MCF 10A (cell line): ENCODE measurements at regions not wholly inside any gene's neighbourhood (a gene's known extent, or its start where the extent isn't known, plus 50 kb on each side); places are given as distances from the start of the nearest gene placed in this dataset.

Source experiments
- BruUV-seq: library from RNA; stranded (reverse); fragments of 400-500 nt; replicated peaks from 2 replicates; lab custom pipeline; 2021; lab: Mats Ljungman, UMichigan
- CTCF ChIA-PET: fragments of 300-600 bp; sonication (Branson Sonifier 250); formaldehyde crosslinking; extraction: SDS; loops from one replicate; lab custom pipeline; 2021; ENCODE audit warnings: antibody characterized with exemption, inconsistent platforms; lab: Yijun Ruan, JAX
- POLR2A ChIA-PET: fragments of 300-600, 350-650 bp; sonication (Branson Sonifier 250); formaldehyde crosslinking; extraction: SDS; loops from one replicate; lab custom pipeline; 2020; ENCODE audit warnings: antibody characterized with exemption, inconsistent platforms; lab: Yijun Ruan, JAX
- DNase-seq: peaks from one replicate; pipeline ENCODE4 v3.0.0-alpha.2; 2018; ENCODE audit not compliant: unreplicated experiment
- H3K27ac Mint-ChIP-seq: one replicate; pipeline ENCODE4 v1.8.0; 2022; ENCODE audit warnings: mild to moderate bottlenecking, low read depth, mixed read lengths; ENCODE audit not compliant: unreplicated experiment
- H3K27me3 Mint-ChIP-seq: one replicate; pipeline ENCODE4 v1.8.0; 2022; ENCODE audit warnings: mixed read lengths; ENCODE audit not compliant: insufficient read depth, unreplicated experiment
- H3K36me3 Mint-ChIP-seq: one replicate; pipeline ENCODE4 v1.8.0; 2022; ENCODE audit warnings: mild to moderate bottlenecking, moderate library complexity, mixed read lengths; ENCODE audit not compliant: insufficient read depth, unreplicated experiment
- H3K4me1 Mint-ChIP-seq: one replicate; pipeline ENCODE4 v1.8.0; 2022; ENCODE audit warnings: mixed read lengths; ENCODE audit not compliant: insufficient read depth, unreplicated experiment
- H3K4me3 Mint-ChIP-seq: one replicate; pipeline ENCODE4 v1.8.0; 2022; ENCODE audit warnings: mild to moderate bottlenecking, moderate library complexity, mixed read lengths; ENCODE audit not compliant: unreplicated experiment
- H3K9me3 Mint-ChIP-seq: one replicate; pipeline ENCODE4 v1.8.0; 2022; ENCODE audit warnings: mixed read lengths; ENCODE audit not compliant: unreplicated experiment
- intact Hi-C: fragments of 100-400 bp; cut with micrococcal nuclease; formaldehyde crosslinking; loops from 2 replicates; pipeline ENCODE4 v1.14.1; 2022
- TF ChIP-seq, protein P1 (sequence below): fragments of 200-600 bp; IDR thresholded peaks from one replicate; pipeline ENCODE4 v1.8.0; 2022; ENCODE audit warnings: antibody characterized with exemption, mild to moderate bottlenecking; ENCODE audit not compliant: unreplicated experiment

DNA sequence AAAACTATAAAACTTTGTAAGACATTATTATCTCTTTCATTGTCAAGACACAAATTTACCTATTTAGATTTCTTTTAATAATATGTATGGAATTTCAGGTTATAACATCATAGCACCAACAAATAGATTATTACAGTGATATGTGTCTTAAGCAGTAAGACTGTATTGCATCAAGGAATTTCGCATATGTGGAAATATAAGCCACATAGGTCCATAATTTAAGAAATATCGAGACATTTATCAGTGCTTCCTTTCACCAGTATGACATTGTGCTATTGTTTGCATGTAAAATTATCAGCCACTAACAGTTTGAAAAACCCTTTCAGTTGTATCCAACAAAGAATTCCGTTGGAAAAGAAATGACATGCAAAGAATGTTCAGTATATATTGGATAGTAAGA lies 186.7 kb upstream of the RASA1 start:
- CTCF ChIA-PET = interaction anchor here (0.6 to 1.2 kb wide), 2 partner anchors 10 to 87 kb away, joined by 4 read pairs; no protein-coding TSS in a partner anchor
- no peak for DNase-seq

DNA sequence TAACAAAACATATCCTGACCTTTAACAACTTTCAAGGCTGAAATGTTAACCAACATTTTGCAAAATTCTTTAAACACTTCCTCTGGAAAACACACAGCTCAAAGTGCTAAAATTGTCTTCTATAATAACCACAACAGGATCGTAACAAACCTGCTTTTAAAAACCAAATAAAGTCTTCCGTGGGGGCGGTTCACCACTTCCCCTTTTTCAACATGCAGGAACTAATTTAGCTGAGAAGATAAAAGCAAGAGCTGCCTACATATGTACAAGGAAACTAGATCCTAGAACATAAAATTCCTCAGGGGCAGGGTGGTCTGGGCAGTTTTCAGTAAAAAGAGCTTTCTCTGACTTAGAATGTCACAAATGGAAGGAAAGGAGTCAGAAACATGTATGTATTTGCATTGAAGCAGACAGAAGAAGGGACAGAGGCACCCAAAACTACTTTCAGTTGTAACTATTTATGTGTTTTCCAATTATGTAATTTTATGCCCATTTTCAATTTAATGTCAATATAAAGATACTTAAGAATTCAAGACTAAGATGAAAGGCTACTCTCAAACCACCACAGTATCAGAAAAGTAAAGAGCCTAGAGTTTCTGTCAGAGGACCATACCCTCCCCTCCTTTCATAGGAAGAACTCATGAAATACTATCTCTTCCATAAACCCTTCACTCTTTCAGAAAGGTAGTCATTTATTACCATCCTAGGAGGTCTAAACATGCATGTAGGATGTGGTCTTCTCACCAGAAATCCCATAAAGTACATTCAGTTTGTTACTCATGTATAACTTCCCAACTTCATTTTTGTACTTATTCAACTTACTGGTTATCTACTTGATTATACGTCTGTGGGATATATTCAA lies 185.9 kb upstream of the RASA1 start:
- CTCF ChIA-PET = interaction anchor here (0.6 to 1.2 kb wide), 3 partner anchors 11 to 86 kb away, joined by 3 to 4 read pairs (median 4); no protein-coding TSS in a partner anchor
- TF ChIP-seq, protein P1, sequence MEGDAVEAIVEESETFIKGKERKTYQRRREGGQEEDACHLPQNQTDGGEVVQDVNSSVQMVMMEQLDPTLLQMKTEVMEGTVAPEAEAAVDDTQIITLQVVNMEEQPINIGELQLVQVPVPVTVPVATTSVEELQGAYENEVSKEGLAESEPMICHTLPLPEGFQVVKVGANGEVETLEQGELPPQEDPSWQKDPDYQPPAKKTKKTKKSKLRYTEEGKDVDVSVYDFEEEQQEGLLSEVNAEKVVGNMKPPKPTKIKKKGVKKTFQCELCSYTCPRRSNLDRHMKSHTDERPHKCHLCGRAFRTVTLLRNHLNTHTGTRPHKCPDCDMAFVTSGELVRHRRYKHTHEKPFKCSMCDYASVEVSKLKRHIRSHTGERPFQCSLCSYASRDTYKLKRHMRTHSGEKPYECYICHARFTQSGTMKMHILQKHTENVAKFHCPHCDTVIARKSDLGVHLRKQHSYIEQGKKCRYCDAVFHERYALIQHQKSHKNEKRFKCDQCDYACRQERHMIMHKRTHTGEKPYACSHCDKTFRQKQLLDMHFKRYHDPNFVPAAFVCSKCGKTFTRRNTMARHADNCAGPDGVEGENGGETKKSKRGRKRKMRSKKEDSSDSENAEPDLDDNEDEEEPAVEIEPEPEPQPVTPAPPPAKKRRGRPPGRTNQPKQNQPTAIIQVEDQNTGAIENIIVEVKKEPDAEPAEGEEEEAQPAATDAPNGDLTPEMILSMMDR = no peak
- no peaks in the 10 kb centered on the region for H3K4me1 Mint-ChIP-seq
- intact Hi-C loops = no loop called here
- H3K27me3 Mint-ChIP-seq = no peaks in the 10 kb centered on the region
- BruUV-seq = no TSS peak
- no peak overlapping the region for H3K4me3 Mint-ChIP-seq
- H3K36me3 Mint-ChIP-seq = no peaks in the 10 kb centered on the region
- no peak for DNase-seq
- H3K9me3 Mint-ChIP-seq = peaks cover 10% of the 10 kb centered on the region
- POLR2A ChIA-PET = no interaction called here
- no peak overlapping the region for H3K27ac Mint-ChIP-seq

More for the DNA sequence above, 186.7 kb upstream of the RASA1 start:
- Mint-ChIP-seq H3K27ac (no peak overlapping the region), H3K4me1 (no peaks in the 10 kb centered on the region), H3K27me3 (no peaks in the 10 kb centered on the region), H3K36me3 (no peaks in the 10 kb centered on the region), H3K4me3 (no peak overlapping the region), H3K9me3 (peaks cover 8% of the 10 kb centered on the region)
- POLR2A ChIA-PET = no interaction called here
- intact Hi-C loops = no loop called here
- no TSS peak for BruUV-seq
- TF ChIP-seq, protein P1 = no peak

DNA sequence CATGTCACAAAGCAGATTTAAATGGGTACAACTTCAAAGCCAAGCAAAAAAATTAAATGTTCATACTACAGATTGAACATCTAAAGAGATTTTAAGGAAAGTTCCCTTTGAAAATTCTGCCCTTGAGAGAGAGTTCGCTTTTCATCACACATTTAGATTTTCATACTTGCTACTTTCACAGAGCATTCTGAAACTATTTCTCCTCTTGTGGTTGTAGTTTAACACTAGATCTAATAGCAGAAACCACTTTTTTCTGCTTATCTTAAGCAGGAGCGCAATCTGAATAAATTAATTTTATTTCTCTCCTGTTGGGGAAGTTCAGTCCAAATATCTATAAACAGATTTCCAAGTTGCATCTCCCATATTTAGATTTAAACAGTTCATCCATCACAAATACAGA lies 173.3 kb upstream of the RASA1 start:
- BruUV-seq = no TSS peak
- Mint-ChIP-seq H3K4me1 (peaks cover 3% of the 10 kb centered on the region), H3K27ac (no peak overlapping the region), H3K36me3 (no peaks in the 10 kb centered on the region), H3K4me3 (no peak overlapping the region), H3K9me3 (no peaks in the 10 kb centered on the region), H3K27me3 (no peaks in the 10 kb centered on the region)
- TF ChIP-seq, protein P1 = no peak
- ChIA-PET CTCF (no interaction called here), POLR2A (no interaction called here)
- intact Hi-C loops = no loop called here
- no peak for DNase-seq

DNA sequence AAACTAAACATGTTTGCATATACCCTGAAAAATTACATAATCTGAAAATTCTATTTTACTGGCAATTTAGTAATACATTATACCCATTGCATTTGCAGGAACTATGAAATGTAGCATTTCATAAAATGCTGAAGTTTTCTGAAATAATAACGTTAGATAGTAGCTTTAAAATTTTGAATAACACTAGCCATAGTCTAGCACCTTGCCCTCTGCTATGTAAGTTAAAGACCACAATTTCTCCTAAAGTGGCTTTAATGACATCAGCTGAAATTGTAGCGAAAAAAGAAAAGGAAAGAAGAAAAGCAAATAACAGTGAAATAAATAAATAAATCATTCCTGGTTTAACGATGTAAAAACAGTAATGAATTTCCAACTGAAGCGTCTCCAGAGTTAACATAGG lies 172.8 kb upstream of the RASA1 start:
- intact Hi-C loops = no loop called here
- ChIA-PET CTCF (no interaction called here), POLR2A (no interaction called here)
- Mint-ChIP-seq H3K4me3 (no peak overlapping the region), H3K27me3 (no peaks in the 10 kb centered on the region), H3K36me3 (no peaks in the 10 kb centered on the region), H3K27ac (no peak overlapping the region), H3K9me3 (no peaks in the 10 kb centered on the region), H3K4me1 (peaks cover 6% of the 10 kb centered on the region)
- no TSS peak for BruUV-seq
- TF ChIP-seq, protein P1 = no peak
- no peak for DNase-seq
